ENCODE measurements at regions not wholly inside any gene's neighbourhood (a gene's known extent, or its start where the extent isn't known, plus 50 kb on each side); places are given as distances from the start of the nearest gene placed in this dataset.

GRCh38 chr11:103727262-103727661 is 309.2 kb upstream of the DDI1 start:
- TF ChIP-seq CTCF (IDR thresholded peaks at IDR 0.05; ENCODE audit: low read length, missing control alignments) = no peak
- DNase-seq (ENCODE audit: low read depth) = no peak
- H3K4me3 ChIP-seq (replicated peaks; ENCODE audit: low read depth, low read length) = no peak overlapping the region

GRCh38 chr11:103729617-103730016 is 306.8 kb upstream of the DDI1 start:
- no peak overlapping the region for H3K4me3 ChIP-seq (replicated peaks; ENCODE audit: low read depth, low read length)
- TF ChIP-seq CTCF (IDR thresholded peaks at IDR 0.05; ENCODE audit: low read length, missing control alignments) = no peak
- DNase-seq (ENCODE audit: low read depth) = peak; percentile 29

- H3K4me3 ChIP-seq (replicated peaks; ENCODE audit: low read depth, low read length) = no peak overlapping the region
- no peak for TF ChIP-seq CTCF (IDR thresholded peaks at IDR 0.05; ENCODE audit: low read length, missing control alignments)
- peak; percentile 66 for DNase-seq (ENCODE audit: low read depth)
These were observed 306.1 kb upstream of the DDI1 start for GRCh38 chr11:103730131-103730940.

GRCh38 chr11:103731670-103732069 is 304.8 kb upstream of the DDI1 start:
- DNase-seq (ENCODE audit: low read depth) = no peak
- no peak overlapping the region for H3K4me3 ChIP-seq (replicated peaks; ENCODE audit: low read depth, low read length)
- TF ChIP-seq CTCF (IDR thresholded peaks at IDR 0.05; ENCODE audit: low read length, missing control alignments) = no peak

- no peak for TF ChIP-seq CTCF (IDR thresholded peaks at IDR 0.05; ENCODE audit: low read length, missing control alignments)
- H3K4me3 ChIP-seq (replicated peaks; ENCODE audit: low read depth, low read length) = no peak overlapping the region
- no peak for DNase-seq (ENCODE audit: low read depth)
These were observed 302.6 kb upstream of the DDI1 start for GRCh38 chr11:103733889-103734288.

GRCh38 chr11:103735497-103736032 is 300.9 kb upstream of the DDI1 start:
- no peak for DNase-seq (ENCODE audit: low read depth)
- TF ChIP-seq CTCF (IDR thresholded peaks at IDR 0.05; ENCODE audit: low read length, missing control alignments) = no peak
- H3K4me3 ChIP-seq (replicated peaks; ENCODE audit: low read depth, low read length) = no peak overlapping the region
